Body of pancreas (tissue), 4 donors: ENCODE measurements at regions not wholly inside any gene's neighbourhood (a gene's known extent, or its start where the extent isn't known, plus 50 kb on each side); places are given as distances from the start of the nearest gene placed in this dataset.

ENCODE experiments used
- ATAC-seq: fragments of 150-250 bp; one replicate; pipeline ENCODE4 v1.9.1; 2016
- DNase-seq, 4 donors: peaks; one replicate each; pipeline ENCODE4 v3.0.0-alpha.2; 2019
- H3K27ac ChIP-seq, 4 donors: fragments of 200-600 bp; sonication (generic); 1 replicate in 3 of 4; 2 replicates in 1 of 4; pipeline versions ENCODE4 v1.5.1 to v1.6.1; 2016 to 2019; ENCODE audit warnings: mild to moderate bottlenecking in 1 of 4, mixed read lengths in 1 of 4, moderate library complexity in 1 of 4
- H3K27me3 ChIP-seq, 2 donors: fragments of 200-600 bp; sonication (generic); one replicate each; pipeline ENCODE4 v1.6.0; 2016; ENCODE audit warnings: mild to moderate bottlenecking in 1 of 2
- H3K36me3 ChIP-seq, 2 donors: fragments of 200-600 bp; sonication (generic); replicated peaks in 1 of 2; 2 replicates each; pipeline ENCODE4 v1.5.1; 2016; ENCODE audit warnings: low read depth in 2 of 2; ENCODE audit not compliant: insufficient read depth in 1 of 2
- H3K4me1 ChIP-seq: fragments of 200-600 bp; sonication (generic); one replicate; pipeline ENCODE4 v1.6.0; 2016
- H3K4me3 ChIP-seq, 2 donors: fragments of 200-600 bp; sonication (generic); 1 replicate in 1 of 2; 2 replicates in 1 of 2; pipeline ENCODE4 v1.5.1; 2016 to 2019
- H3K9me3 ChIP-seq, 3 donors: fragments of 200-600 bp; sonication (generic); 1 replicate in 2 of 3; 2 replicates in 1 of 3; pipeline ENCODE4 v1.5.1; 2016
- CTCF ChIP-seq, 7 experiments: fragments of 450-650 bp in 4 of 7; fragments of 200-600 bp in 3 of 7; sonication (generic) in 3 of 7; IDR thresholded peaks; one replicate each; pipeline ENCODE4 v1.5.1; 2016 to 2019; ENCODE audit warnings: antibody characterized with exemption in 7 of 7
- POLR2A ChIP-seq, 3 donors: fragments of 450-650 bp; IDR thresholded peaks; one replicate each; pipeline ENCODE4 v1.6.1; 2016; ENCODE audit warnings: antibody characterized with exemption in 3 of 3, mild to moderate bottlenecking in 2 of 3
- WGBS, 2 donors: methylation state at CpG; one replicate each; pipeline ENCODE4 v1.1.5; 2017; 5-methylcytosine and 5-hydroxymethylcytosine counted together
- intact Hi-C: fragments of 100-400 bp; cut with DNase I; formaldehyde crosslinking; loops from one replicate; pipeline ENCODE4 v1.15.1; 2023

- Histone ChIP-seq H3K27me3 (no peaks in the 10 kb centered on the region), H3K4me1 (no peaks in the 10 kb centered on the region), H3K9me3 (no peaks in the 10 kb centered on the region), H3K36me3 (no peaks in the 10 kb centered on the region), H3K4me3 (no peak overlapping the region), H3K27ac (no peak overlapping the region)
- WGBS, 2 donors = 75 to 84% methylated on average over 5 of the region's 5 CpGs
- no peak for ATAC-seq
- DNase-seq = no peak
- intact Hi-C loops = no loop called here
- TF ChIP-seq POLR2A (IDR thresholded peaks at IDR 0.05) (no peak), CTCF (IDR thresholded peaks at IDR 0.05) (no peak)
These were observed 540.9 kb upstream of the MDFIC2 start for GRCh38 chr3:70853161-70853944.

GRCh38 chr3:70849911-70850699 is 537.7 kb upstream of the MDFIC2 start:
- no peaks in the 10 kb centered on the region for H3K27me3 ChIP-seq
- no peaks in the 10 kb centered on the region for H3K36me3 ChIP-seq
- H3K27ac ChIP-seq = no peak overlapping the region
- H3K9me3 ChIP-seq = no peaks in the 10 kb centered on the region
- no peak for TF ChIP-seq CTCF (IDR thresholded peaks at IDR 0.05)
- no peak for TF ChIP-seq POLR2A (IDR thresholded peaks at IDR 0.05)
- intact Hi-C loops = no loop called here
- peak in 2 of 4 donors; percentile 21 to 25 for DNase-seq
- peak; percentile 35 for ATAC-seq
- no peak overlapping the region for H3K4me3 ChIP-seq
- 71 to 72% methylated on average over 6 of the region's 6 CpGs for WGBS, 2 donors
- no peaks in the 10 kb centered on the region for H3K4me1 ChIP-seq

- Histone ChIP-seq H3K36me3 (no peaks in the 10 kb centered on the region), H3K4me1 (peaks cover 14% of the 10 kb centered on the region), H3K9me3 (no peaks in the 10 kb centered on the region), H3K27ac (peak overlapping the region in 3 of 4 donors; percentile 32 to 72 (median 51)), H3K27me3 (no peaks in the 10 kb centered on the region), H3K4me3 (no peak overlapping the region)
- DNase-seq (peak; percentile 24 to 69 (median 52)), ATAC-seq (peak; percentile 79)
- 24 to 36% methylated on average over 4 of the region's 4 CpGs for WGBS, 2 donors
- intact Hi-C loops = no loop called here
- TF ChIP-seq POLR2A (IDR thresholded peaks at IDR 0.05) = no peak
- no peak for TF ChIP-seq CTCF (IDR thresholded peaks at IDR 0.05)
These were observed 527.9 kb upstream of the MDFIC2 start for GRCh38 chr3:70840106-70840870.

GRCh38 chr3:70833239-70833960 is 521.0 kb upstream of the MDFIC2 start:
- no peak overlapping the region for H3K27ac ChIP-seq
- no peaks in the 10 kb centered on the region for H3K27me3 ChIP-seq
- no peaks in the 10 kb centered on the region for H3K9me3 ChIP-seq
- no peaks in the 10 kb centered on the region for H3K4me1 ChIP-seq
- DNase-seq (no peak), ATAC-seq (no peak)
- 76% methylated on average over 7 of the region's 7 CpGs for WGBS, 2 donors
- intact Hi-C loops = no loop called here
- TF ChIP-seq CTCF (IDR thresholded peaks at IDR 0.05) (no peak), POLR2A (IDR thresholded peaks at IDR 0.05) (no peak)
- H3K36me3 ChIP-seq = no peaks in the 10 kb centered on the region
- H3K4me3 ChIP-seq = no peak overlapping the region
